Astrocyte of the hippocampus (primary cell): ENCODE measurements at regions not wholly inside any gene's neighbourhood (a gene's known extent, or its start where the extent isn't known, plus 50 kb on each side); places are given as distances from the start of the nearest gene placed in this dataset.

Experiments used
- DNase-seq: peaks from one replicate; pipeline ENCODE4 v3.0.0; 2011; ENCODE audit warnings: low read depth, low spot score

DNA sequence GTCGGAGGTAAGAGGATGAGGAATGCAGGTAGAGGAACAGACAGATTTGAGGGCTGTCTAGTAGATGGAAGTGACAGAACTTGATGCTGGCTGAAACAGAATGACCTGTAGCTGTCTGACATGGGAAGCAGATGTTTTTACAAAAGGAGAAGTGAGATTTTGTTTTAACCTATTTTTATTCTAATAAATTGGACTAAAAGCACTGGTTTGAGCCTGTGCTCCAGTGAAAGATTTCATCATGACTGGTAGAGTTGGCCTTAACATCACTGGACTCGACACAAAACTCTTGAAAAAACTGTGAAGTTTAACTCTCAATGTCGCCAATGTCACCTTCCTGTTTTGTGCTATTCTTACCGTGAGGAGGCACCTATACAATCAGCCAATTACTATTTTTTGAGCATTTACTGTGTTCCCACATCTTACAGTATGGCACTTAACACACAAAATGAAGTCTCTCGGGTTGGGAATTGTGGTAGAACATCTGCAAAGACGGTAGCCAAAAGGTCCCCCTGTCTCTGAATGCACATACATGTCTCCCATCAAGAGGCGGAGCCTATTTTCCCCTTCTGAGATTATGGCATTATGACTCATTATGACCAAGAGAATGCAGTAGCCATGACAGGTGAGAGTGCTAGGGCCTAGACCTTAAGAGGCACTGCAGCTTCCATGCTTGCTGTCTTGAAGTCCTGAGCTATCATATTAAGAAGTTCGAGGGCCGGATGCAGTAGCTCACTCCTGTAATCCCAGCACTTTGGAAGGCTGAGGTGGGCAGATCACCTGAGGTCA lies 93.2 kb downstream of the FOXF2 start:
- no peak for DNase-seq

DNA sequence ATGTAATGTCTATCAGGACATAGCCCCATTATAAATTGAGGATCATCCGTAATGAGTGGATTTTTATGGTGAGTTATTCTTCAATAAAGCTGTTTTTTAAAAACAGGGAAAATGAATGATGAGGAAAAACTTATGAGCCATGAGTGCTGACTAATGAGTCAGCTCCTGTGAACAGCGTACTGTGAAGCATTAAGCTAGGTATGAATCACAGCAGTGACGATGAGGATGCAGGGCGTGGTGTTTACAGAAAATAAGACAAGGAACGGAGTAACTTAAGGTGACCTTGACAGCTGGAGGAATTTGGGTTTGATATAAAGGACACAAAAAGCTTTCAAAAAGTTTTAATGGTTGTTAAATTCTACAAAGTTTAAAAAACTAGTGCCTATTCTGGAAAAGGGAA lies 96.3 kb downstream of the FOXF2 start:
- DNase-seq, result peak; percentile 69

DNA sequence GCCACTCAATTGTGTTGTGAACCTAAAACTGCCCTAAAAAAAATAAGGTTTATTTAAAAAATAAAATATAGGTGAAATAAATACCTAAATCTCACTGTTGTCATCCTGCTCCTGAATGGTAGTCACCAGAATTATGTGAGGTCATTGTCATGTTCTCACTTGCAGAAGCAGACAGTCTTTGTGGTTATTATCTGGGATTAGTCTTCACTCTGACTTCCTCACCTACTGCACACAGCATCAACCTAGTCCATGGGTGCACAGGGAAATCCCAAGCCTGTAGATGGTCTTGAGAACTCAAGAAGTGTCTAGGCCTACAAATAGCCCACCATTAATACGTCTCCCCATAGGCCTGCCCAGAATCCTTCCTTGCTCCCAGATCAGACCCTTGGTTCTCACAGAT lies 97.0 kb downstream of the FOXF2 start:
- no peak for DNase-seq

DNA sequence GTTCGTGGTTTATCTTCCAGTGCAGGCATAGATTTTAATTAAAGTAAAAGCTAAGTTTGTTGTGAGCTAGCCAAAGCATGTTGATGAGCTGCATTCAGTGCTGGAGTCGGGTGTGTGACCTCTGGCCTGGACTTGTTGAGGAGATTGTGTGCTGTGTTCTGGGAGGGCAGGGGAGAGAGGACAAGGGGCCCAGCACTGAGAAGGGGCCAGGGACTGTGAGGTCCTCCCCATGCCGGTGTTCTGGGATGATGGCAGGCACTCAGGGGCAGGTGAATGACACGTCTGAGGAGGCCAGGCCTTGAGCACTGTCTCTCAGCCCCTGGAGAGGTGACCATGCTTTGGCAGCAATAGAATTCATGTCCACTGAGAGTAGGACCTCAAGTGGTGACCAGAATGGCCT lies 97.9 kb downstream of the FOXF2 start:
- DNase-seq, result no peak

DNA sequence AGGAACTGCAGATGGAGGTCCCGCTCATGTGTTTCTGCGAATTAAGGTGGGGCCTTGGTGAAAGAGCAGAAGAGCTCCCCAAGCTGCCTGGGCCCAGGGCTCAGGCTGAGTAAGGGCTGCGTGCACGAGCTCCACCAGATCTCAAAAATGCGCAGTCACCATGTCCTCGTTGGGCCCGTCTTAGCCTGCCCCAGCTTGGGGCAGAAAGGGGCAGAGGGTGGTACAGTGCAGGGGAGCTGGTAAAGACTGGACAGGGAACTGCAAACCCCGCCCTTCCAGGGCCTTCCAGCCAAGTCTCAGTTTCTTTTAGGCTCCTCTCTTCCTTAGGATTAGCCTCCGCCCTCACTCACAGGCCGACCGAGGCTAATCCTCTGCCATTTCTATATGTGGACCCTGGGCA lies 101.6 kb downstream of the FOXF2 start:
- no peak for DNase-seq

DNA sequence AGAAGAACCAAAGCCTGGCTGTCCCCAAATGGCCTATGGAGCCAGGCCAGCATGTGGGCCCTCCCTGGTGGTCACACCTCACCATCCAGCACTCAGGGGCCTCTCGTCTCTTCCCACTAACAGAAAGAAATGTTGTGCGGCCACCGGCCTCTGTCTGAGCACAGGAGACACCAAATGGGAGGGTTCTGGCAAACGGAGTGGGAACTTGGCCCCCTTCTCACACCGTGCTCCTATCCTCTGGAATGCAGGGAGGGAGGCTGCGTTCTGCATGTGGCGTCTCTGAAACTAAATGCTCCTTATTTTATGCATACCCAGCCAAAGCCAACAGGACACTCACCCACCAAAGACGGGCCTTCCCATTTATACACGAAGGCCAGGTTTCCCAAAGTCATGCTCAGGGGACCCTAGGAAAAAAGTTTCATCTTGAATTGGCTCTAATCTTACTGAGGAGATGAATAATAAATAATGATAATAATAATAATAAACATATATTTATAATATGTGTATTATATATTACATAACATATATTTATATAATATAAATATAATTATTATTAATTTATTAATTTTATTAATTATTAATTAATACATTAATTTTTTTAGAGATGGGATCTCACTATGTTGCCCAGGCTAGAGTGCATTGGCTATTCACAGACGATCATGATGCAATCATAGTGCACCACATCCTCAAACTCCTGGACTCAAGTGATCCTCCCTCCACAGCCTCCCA lies 102.4 kb downstream of the FOXF2 start:
- no peak for DNase-seq

DNA sequence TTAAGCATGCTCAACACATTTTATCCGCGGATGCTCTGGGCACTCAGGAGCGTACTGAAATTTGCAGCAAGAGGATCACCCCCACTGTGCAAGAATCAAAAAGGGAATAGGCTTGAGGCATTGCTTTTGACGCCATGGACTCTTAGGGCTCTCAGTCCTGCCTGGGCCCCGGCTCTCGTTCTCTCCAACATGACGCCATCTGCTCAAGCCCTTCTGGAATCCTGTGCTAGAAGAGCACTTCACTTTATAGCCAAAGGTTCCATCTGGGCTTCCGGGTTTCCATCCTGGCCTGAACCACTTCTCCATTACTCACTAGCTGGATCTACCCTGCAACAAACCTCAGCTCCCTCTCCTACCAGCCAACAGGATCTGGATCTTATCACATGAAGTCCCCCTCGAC lies 105.3 kb downstream of the FOXF2 start:
- no peak for DNase-seq

DNA sequence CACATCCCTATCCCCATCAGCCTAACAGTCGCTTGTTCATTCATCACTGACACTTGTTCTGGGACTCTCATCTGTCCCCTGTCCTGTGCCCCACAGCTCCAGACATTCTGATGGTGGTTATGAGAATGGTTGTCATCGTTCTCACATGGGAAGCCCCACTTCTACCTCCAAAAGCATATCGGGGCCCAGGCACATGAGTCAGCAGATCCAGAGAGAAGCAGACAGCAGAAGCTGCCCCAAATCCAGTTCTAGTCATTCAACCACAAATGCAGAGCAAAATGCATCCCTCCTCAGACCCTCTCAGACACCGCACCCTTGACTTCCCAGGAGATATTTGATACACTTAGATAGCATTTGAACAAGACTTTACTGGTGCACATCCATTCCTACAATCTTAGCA lies 106.0 kb downstream of the FOXF2 start:
- no peak for DNase-seq

DNA sequence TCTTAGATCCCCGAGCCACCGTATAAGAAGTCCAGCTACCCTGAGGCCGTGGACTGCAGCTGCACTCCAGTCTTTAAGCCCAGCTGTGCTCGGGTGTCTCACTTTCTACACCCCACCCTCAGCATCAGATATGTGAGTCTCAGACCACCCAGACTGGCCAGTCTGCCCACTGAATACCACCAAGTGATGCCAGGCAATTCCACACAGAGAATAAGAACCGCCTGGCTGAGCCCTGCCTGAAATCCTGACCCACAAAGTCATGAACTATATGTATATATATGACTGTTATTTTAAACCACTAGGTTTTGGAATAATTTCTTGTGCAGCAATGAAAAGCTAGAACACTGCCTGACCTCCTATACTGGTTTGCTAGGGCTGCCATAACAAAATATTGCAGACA lies 106.7 kb downstream of the FOXF2 start:
- no peak for DNase-seq

DNA sequence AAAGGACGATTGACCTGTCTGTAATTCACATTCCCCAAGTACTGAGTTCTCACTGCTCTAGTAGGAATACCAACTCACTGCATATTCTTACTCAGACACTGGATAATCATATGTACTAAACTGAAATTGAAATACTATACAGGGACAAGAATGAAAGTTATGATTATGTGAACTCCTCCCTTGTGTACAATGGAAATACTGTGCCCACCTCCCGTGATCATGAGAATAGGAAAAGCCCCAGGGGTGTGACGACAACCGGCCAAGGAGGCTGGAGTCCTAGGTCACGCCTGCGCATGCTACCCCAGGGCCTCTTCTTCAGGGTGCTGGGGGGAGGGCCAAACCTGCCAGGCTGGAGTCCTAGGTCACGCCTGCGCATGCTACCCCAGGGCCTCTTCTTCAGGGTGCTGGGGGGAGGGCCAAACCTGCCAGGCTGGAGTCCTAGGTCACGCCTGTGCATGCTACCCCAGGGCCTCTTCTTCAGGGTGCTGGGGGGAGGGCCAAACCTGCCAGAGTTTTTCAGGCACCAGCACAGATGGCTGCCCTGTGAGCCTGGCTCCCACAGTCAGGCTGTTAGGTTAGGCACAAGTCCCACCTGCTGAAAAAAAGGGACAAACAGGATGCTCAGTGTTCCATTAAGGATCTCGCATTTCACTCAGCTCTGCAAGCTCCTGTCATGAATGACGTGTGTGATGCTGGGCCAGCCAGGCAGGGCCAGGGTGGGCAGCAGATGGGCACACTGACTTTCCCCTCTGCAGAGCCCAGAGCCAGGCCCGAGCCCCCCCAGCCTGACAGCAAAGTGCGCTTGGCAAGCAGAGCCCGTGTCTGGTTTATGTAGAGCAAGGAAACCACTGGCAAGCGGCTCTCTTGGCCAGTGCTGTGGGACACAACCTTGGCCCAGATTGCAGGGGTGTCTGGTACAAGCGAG lies 107.7 kb downstream of the FOXF2 start:
- no peak for DNase-seq

DNA sequence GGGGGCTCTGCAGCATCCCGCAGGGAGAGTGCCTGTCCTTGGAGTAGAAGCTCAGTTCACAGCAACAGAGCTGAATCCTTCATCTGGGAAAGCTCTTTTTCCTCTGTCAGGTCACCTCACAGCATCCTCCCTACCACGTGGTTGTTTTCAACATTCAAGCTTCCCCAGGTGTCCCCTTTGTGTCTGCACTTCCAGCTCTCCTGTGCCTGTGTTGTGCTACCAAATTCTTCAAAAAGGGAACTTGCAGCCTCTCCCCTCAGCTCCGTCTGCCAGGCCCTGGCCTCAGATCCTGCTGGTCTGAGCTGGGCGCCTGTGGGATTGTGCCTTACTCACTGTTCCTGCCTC lies 108.4 kb downstream of the FOXF2 start:
- DNase-seq, result no peak

DNA sequence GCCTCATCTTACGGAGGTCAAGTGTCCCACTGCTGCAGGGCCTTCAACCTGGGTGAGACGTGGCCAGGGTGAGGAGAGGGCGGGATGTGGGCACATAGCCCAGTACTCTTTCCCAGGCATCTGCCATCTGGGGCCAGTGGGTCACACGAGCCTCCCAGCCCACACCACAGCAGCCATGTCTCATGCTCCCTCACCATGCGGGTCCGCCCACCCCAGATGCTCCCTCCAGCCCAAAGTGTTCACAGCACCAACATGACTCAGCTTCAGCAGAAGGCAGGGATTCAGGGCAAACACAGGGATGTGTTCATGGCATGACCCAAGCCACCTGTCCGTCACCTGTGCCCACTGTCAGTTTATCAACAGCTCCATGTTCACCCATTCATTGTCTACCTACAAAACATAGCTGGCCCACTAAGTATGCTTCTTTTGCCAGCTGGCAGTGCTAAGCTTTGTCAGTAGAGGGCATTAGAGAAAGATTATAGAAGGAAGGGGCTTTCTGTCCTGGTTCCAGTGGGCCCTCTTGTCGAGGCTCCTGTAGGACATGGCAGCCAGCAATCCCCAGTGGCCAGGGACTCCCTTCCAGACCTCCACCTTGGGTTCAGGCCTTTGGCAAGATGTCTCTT lies 109.2 kb downstream of the FOXF2 start:
- DNase-seq, result no peak

DNA sequence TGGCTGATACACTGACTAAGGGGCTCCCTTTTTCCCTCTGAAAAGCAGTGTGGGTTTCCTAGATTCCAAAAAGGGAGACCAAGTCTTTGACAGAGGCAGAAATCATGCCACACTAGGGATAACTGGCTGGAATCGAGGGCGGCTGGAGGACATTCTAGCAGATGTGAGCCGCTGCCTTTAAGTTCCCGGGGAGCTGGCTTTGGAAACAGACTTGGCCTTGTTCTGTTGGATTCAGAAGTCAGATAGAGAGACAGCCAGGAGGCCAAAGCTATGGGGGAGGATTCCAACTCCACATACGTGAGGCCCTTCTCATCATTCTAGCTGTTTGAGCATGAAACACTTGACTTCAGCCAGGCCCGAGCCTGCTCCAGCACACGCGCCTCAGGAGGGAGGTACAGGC lies 109.9 kb upstream of the FOXC1 start:
- DNase-seq, result no peak

DNA sequence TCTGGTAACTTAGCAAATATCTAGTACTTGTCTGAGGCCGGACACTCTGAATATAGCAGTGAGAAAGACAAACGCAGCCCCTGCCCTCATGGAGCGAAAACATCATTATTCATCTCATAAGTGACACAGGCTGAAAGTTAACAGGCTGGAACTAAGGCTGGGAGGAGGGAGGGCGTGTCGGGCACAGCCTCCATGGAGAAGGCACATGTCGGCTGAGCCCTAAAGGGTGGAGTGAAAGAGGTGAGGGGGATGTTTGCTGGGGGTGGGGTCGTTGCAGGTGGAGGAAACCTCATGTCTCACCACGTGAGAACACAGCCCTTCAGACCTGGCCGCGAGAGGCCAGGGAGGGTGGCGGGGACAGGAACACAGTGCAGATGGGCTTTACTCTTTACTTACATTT lies 108.8 kb upstream of the FOXC1 start:
- DNase-seq, result no peak

DNA sequence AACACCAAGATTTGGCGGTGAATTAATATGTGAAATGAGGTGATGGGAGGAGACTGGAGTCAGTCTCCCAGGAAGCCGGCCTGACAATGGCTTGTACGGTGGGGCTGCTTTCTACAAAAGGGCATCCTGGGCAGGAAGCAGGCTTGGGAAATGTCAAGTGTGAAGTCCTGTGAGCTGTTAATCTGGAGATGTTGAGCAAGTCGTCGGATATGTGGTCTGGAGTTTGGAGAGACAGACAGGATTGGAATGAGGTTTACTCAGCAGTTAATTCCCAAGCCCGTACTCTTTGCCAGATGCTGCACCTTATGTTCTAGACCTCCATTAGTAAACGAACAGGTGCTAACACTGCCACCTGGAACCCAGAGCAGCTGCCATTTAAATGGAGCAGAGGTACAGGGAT lies 107.7 kb upstream of the FOXC1 start:
- no peak for DNase-seq

DNA sequence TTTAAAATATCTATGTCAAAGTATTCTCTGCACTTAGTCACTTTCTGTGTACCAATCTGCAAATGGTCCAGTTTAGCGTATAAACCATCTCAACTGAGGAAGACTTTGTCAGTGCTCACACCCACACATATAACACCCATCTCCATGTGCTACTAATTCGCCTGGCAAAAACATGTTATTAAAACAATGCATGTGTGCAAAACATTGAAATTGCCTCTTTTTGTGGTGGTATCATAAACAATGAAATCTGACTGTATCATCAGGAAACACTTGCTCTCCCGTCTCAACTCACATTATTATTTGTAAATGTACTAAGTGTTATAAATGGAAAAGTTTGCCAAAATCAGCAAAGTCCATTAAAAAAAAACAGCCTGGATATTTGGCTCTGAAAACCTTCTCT lies 105.9 kb upstream of the FOXC1 start:
- no peak for DNase-seq

DNA sequence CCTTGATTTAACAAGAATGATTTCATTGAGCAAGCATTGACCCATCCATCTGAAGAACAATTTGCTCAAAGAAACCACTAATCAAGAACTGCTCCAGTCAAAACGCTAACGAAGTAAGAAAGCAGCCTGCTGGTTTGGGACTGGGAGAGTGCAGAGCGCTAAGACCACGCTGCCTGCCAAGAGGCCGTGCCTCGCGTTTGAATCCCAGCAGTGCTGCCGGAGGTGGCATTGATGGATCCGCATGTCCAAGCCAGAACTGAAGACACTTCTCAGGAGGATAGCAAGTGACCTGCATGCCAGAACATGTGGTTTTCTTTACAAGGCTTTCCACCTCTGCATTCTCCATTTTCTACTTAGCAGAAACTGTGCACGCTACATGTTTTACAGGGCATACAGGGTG lies 105.2 kb upstream of the FOXC1 start:
- DNase-seq, result no peak

DNA sequence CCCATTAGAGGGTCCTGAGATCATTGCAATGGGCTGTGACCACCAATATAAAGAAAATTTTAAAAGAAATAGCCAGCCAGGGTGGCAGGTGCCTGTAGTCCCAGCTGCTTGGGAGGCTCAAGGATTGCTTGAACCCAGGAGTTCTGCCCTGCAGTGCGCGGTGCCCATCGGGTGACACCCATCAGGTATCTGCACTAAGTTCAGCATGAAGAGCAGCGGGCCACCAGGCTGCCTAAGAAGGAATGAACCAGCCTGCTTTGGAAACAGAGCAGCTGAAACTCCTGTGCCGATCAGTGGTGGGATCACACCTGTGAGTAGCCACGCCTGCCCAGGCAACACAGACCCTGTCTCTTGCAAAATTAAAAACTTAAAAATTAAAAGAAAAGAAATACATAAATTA lies 102.5 kb upstream of the FOXC1 start:
- no peak for DNase-seq

DNA sequence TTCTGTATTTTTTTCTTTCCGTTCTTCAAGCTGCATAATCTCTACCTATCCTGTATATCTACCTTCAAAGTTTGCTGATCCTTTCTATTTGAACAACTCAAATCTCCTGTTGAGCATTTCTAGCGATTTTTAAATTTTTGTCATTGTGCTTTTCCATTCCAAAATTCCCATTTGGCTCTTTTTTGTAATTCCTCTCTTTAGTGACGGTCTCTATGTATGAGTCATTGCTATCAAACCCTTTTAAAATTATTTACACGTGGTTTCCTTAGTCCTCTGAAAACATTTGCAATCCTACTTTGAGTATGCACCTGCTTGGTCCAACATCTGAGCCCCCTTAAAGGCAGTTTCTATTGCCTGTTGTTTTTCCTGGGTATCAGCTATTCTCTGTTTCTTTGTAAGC lies 100.5 kb upstream of the FOXC1 start:
- no peak for DNase-seq

DNA sequence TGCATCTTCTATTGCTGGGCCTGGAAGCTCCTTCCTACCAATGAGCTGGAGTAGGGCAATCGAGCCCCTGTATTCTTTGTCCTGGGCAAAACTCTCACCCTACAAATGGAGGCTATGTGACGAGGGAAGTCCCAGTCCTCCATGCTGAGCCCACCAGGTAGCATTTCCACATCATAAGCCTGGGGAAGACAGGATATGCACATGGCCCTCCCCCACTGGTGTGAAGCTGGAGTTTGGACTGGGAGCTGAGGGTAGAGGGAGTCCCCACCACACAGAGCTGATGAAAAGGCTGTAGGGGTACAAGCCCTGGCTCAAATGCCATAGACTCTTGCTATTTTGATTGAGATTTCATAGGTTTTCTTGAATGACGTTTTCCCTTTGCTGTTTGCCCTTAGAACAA lies 99.5 kb upstream of the FOXC1 start:
- DNase-seq, result no peak

DNA sequence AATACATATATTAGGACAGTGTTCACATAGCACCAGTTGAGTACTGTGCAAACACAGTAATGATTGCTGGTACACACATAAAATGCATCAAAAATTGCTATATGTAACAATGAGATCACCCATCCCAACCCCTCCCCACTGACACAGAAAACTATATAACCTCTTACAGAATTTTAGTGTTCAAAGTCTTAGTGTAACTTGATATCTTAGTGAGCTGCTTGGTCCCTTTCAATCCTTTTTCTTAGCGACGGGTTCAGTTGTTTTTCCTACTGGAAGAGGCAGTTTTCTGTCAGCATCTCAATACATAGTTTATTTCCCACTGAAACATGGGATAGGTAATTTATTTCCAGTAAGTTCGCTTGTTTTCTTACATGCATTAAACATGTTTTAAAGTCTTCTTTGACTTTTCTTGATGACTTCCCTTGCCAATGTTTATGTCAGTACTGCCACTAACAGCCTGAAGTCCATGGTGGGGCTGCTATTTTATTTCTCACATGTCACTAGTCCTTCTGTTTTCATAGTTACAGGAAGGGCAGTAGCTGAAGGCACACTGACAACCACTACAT lies 96.4 kb upstream of the FOXC1 start:
- DNase-seq, result no peak

DNA sequence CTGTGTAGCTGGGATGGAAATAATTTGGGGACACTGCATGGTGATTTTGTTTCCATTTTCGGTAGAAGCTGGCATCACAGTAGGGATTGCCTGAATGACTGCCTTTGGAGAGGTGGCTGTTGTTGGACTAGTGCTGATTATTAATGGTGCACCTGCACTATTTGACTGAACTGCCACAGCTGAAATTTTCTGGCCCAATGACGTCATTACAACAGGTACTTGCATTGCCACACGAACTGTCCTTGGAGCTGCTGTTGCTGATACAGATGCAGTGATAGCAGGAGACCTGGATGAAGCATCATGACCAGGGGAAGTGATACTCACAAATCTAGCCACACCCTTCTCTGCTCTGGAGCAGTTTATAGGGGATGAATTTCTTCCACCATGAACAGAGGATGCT lies 95.6 kb upstream of the FOXC1 start:
- no peak for DNase-seq
